OCI-LY1 (cell line): ENCODE measurements at regions not wholly inside any gene's neighbourhood (a gene's known extent, or its start where the extent isn't known, plus 50 kb on each side); places are given as distances from the start of the nearest gene placed in this dataset.

Experiments used
- EZH2 ChIP-seq: fragments of 200-600 bp; sonication (generic), shearing (Covaris generic); IDR thresholded peaks from 2 replicates; pipeline ENCODE4 v1.8.0; 2017; ENCODE audit warnings: borderline replicate concordance, mixed run types, mild to moderate bottlenecking, antibody characterized with exemption, low read length, moderate library complexity, mixed read lengths
- TF ChIP-seq, protein P1 (sequence below): fragments of 200-600 bp; sonication (generic), shearing (Covaris generic); IDR thresholded peaks from 2 replicates; pipeline ENCODE4 v1.5.1; 2017; ENCODE audit warnings: mild to moderate bottlenecking, antibody characterized with exemption, low read length, moderate library complexity, mixed read lengths

DNA sequence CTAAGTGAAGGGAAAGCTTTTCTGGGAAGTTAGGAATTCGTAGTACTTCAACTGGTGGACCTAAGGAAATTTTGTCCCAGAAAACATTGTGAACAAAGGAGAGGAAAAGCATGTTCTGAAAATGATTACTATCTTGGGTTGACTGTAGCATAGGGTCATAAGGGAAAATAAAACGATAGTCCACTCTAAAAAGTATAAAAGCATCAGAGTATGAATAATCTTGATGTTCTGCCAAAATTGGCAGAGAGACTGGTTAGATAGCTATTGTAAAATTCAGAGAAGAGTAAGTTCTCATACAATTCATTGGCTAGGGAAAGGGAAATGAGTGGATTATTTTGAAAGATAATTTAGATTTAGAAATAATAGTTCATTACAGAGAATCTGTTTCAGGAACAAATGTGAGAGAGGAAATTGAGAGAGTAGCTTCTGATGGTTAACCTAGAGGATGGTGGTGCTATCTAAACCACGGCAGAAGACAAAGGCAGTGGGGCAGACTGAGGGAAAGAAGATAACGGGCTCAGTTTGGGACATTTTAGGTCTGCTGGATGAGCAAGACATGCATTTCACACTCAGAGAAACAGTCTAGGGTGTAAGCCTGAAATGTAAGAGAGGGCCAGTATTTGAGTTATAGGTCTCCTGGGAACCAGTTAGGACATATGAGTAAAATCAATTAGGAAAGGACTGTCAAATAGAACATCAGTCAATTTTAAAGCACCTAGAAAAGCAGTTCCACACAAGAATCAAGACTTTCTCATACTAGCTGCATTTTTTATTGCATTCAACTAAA, 799.3 kb upstream of the CXADR start:
- TF ChIP-seq, protein P1, sequence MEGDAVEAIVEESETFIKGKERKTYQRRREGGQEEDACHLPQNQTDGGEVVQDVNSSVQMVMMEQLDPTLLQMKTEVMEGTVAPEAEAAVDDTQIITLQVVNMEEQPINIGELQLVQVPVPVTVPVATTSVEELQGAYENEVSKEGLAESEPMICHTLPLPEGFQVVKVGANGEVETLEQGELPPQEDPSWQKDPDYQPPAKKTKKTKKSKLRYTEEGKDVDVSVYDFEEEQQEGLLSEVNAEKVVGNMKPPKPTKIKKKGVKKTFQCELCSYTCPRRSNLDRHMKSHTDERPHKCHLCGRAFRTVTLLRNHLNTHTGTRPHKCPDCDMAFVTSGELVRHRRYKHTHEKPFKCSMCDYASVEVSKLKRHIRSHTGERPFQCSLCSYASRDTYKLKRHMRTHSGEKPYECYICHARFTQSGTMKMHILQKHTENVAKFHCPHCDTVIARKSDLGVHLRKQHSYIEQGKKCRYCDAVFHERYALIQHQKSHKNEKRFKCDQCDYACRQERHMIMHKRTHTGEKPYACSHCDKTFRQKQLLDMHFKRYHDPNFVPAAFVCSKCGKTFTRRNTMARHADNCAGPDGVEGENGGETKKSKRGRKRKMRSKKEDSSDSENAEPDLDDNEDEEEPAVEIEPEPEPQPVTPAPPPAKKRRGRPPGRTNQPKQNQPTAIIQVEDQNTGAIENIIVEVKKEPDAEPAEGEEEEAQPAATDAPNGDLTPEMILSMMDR = no peak
- TF ChIP-seq EZH2 = no peak
